ENCODE measurements at regions not wholly inside any gene's neighbourhood (a gene's known extent, or its start where the extent isn't known, plus 50 kb on each side); places are given as distances from the start of the nearest gene placed in this dataset.
"Not testable (repeated sequence)": the region's sequence is repeated elsewhere in the genome, so short reads cannot be mapped to it uniquely, and the experiment has no call there.

- DNase-seq (ENCODE audit: low spot score): peak; percentile 19
Observed at GRCh38 chr4:31016322-31017061, 296.3 kb downstream of the PCDH7 start.

- DNase-seq (ENCODE audit: low spot score): no peak
Observed at GRCh38 chr4:31020363-31020762, 300.2 kb downstream of the PCDH7 start.

GRCh38 chr4:31021008-31021407 lies 300.8 kb downstream of the PCDH7 start:
- DNase-seq (ENCODE audit: low spot score): no peak

GRCh38 chr4:31022702-31023101 lies 302.5 kb downstream of the PCDH7 start:
- no peak for DNase-seq (ENCODE audit: low spot score)

- DNase-seq (ENCODE audit: low spot score): no peak
Observed at GRCh38 chr4:31023109-31023508, 302.9 kb downstream of the PCDH7 start.

GRCh38 chr4:31023742-31024141 lies 303.6 kb downstream of the PCDH7 start:
- DNase-seq (ENCODE audit: low spot score): no peak

- not testable (repeated sequence) for DNase-seq (ENCODE audit: low spot score)
Observed at GRCh38 chr4:31024781-31025180, 304.6 kb downstream of the PCDH7 start.

- no peak for DNase-seq (ENCODE audit: low spot score)
Observed at GRCh38 chr4:31026256-31026655, 306.1 kb downstream of the PCDH7 start.

- DNase-seq (ENCODE audit: low spot score): no peak
Observed at GRCh38 chr4:31034550-31034949, 314.4 kb downstream of the PCDH7 start.

- DNase-seq (ENCODE audit: low spot score): no peak
Observed at GRCh38 chr4:31035761-31036160, 315.6 kb downstream of the PCDH7 start.

GRCh38 chr4:31037703-31038102 lies 317.5 kb downstream of the PCDH7 start:
- no peak for DNase-seq (ENCODE audit: low spot score)

GRCh38 chr4:31039382-31039781 lies 319.2 kb downstream of the PCDH7 start:
- DNase-seq (ENCODE audit: low spot score): no peak

GRCh38 chr4:31040106-31040505 lies 319.9 kb downstream of the PCDH7 start:
- DNase-seq (ENCODE audit: low spot score): no peak

- DNase-seq (ENCODE audit: low spot score): no peak
Observed at GRCh38 chr4:31041385-31041784, 321.2 kb downstream of the PCDH7 start.

- DNase-seq (ENCODE audit: low spot score): no peak
Observed at GRCh38 chr4:31041853-31042252, 321.7 kb downstream of the PCDH7 start.

GRCh38 chr4:31043382-31044062 lies 323.4 kb downstream of the PCDH7 start:
- no peak for DNase-seq (ENCODE audit: low spot score)

GRCh38 chr4:31045151-31045550 lies 325.0 kb downstream of the PCDH7 start:
- no peak for DNase-seq (ENCODE audit: low spot score)

GRCh38 chr4:31045724-31046318 lies 325.7 kb downstream of the PCDH7 start:
- peak; percentile 23 for DNase-seq (ENCODE audit: low spot score)

GRCh38 chr4:31051151-31051550 lies 331.0 kb downstream of the PCDH7 start:
- no peak for DNase-seq (ENCODE audit: low spot score)

GRCh38 chr4:31051565-31051964 lies 331.4 kb downstream of the PCDH7 start:
- no peak for DNase-seq (ENCODE audit: low spot score)

GRCh38 chr4:31052519-31052918 lies 332.4 kb downstream of the PCDH7 start:
- no peak for DNase-seq (ENCODE audit: low spot score)

GRCh38 chr4:31053451-31053850 lies 333.3 kb downstream of the PCDH7 start:
- no peak for DNase-seq (ENCODE audit: low spot score)

GRCh38 chr4:31054295-31054694 lies 334.1 kb downstream of the PCDH7 start:
- no peak for DNase-seq (ENCODE audit: low spot score)

All from iPS-NIHi11 (cell line).